ENCODE measurements at regions not wholly inside any gene's neighbourhood (a gene's known extent, or its start where the extent isn't known, plus 50 kb on each side); places are given as distances from the start of the nearest gene placed in this dataset.

GRCh38 chr6:147849401-147850330, 341.2 kb downstream of the SAMD5 start:
- H3K27ac Mint-ChIP-seq = peak overlapping the region; percentile 10
- no peaks in the 10 kb centered on the region for H3K36me3 Mint-ChIP-seq (ENCODE audit: low read depth)
- H3K27me3 Mint-ChIP-seq (ENCODE audit: insufficient read depth) = no peaks in the 10 kb centered on the region
- Histone ChIP-seq H3K36me3 (ENCODE audit: control insufficient read depth, insufficient read depth, low read length) (no peaks in the 10 kb centered on the region), H3K4me1 (ENCODE audit: control insufficient read depth, insufficient read depth, low read length) (no peaks in the 10 kb centered on the region), H3K9ac (ENCODE audit: extremely low read depth, low read length, poor library complexity, severe bottlenecking) (no peak overlapping the region), H3K4me3 (ENCODE audit: low read length) (no peak overlapping the region), H3K27me3 (ENCODE audit: control insufficient read depth, insufficient read depth, low read length, poor library complexity, severe bottlenecking) (no peaks in the 10 kb centered on the region), H3K9me3 (ENCODE audit: control insufficient read depth, low read length) (no peaks in the 10 kb centered on the region), H3K27ac (ENCODE audit: low read depth, low read length) (no peak overlapping the region)
- no peak for TF ChIP-seq CTCF (conservative IDR thresholded peaks at IDR 0.05)
- WGBS, 2 experiments (ENCODE audit: insufficient coverage in 1 of 2, insufficient read length in 1 of 2) = 89 to 93% methylated on average over 7 to 10 of the region's 10 CpGs
- no peaks in the 10 kb centered on the region for H3K9me3 Mint-ChIP-seq
- H3K4me1 Mint-ChIP-seq = no peaks in the 10 kb centered on the region
- no peak for DNase-seq
- no peak overlapping the region for H3K4me3 Mint-ChIP-seq

GRCh38 chr6:147852772-147853171, 344.3 kb downstream of the SAMD5 start:
- Mint-ChIP-seq H3K9me3 (no peaks in the 10 kb centered on the region), H3K4me3 (no peak overlapping the region), H3K4me1 (no peaks in the 10 kb centered on the region), H3K27ac (no peak overlapping the region), H3K27me3 (ENCODE audit: insufficient read depth) (no peaks in the 10 kb centered on the region), H3K36me3 (ENCODE audit: low read depth) (no peaks in the 10 kb centered on the region)
- H3K9me3 ChIP-seq (ENCODE audit: control insufficient read depth, low read length) = no peaks in the 10 kb centered on the region
- DNase-seq = no peak
- no peaks in the 10 kb centered on the region for H3K4me1 ChIP-seq (ENCODE audit: control insufficient read depth, insufficient read depth, low read length)
- TF ChIP-seq CTCF (conservative IDR thresholded peaks at IDR 0.05) = no peak
- H3K4me3 ChIP-seq (ENCODE audit: low read length) = no peak overlapping the region
- H3K27ac ChIP-seq (ENCODE audit: low read depth, low read length) = no peak overlapping the region
- WGBS, 2 experiments (ENCODE audit: insufficient coverage in 1 of 2, insufficient read length in 1 of 2) = 94 to 100% methylated on average over 2 of the region's 2 CpGs
- H3K36me3 ChIP-seq (ENCODE audit: control insufficient read depth, insufficient read depth, low read length) = no peaks in the 10 kb centered on the region
- no peaks in the 10 kb centered on the region for H3K27me3 ChIP-seq (ENCODE audit: control insufficient read depth, insufficient read depth, low read length, poor library complexity, severe bottlenecking)
- H3K9ac ChIP-seq (ENCODE audit: extremely low read depth, low read length, poor library complexity, severe bottlenecking) = no peak overlapping the region

GRCh38 chr6:147853574-147853973, 345.1 kb downstream of the SAMD5 start:
- 95% methylated on average over 1 of the region's 3 CpGs; no CpG with 5 or more reads in 1 of the 2 experiments for WGBS, 2 experiments (ENCODE audit: insufficient coverage in 1 of 2, insufficient read length in 1 of 2)

More at GRCh38 chr6:147853574-147853973, 345.1 kb downstream of the SAMD5 start:
- H3K4me1 Mint-ChIP-seq = no peaks in the 10 kb centered on the region
- Histone ChIP-seq H3K9me3 (ENCODE audit: control insufficient read depth, low read length) (no peaks in the 10 kb centered on the region), H3K4me1 (ENCODE audit: control insufficient read depth, insufficient read depth, low read length) (no peaks in the 10 kb centered on the region), H3K27ac (ENCODE audit: low read depth, low read length) (no peak overlapping the region), H3K4me3 (ENCODE audit: low read length) (no peak overlapping the region), H3K9ac (ENCODE audit: extremely low read depth, low read length, poor library complexity, severe bottlenecking) (no peak overlapping the region), H3K36me3 (ENCODE audit: control insufficient read depth, insufficient read depth, low read length) (no peaks in the 10 kb centered on the region), H3K27me3 (ENCODE audit: control insufficient read depth, insufficient read depth, low read length, poor library complexity, severe bottlenecking) (no peaks in the 10 kb centered on the region)
- H3K4me3 Mint-ChIP-seq = no peak overlapping the region
- DNase-seq = no peak
- H3K27me3 Mint-ChIP-seq (ENCODE audit: insufficient read depth) = no peaks in the 10 kb centered on the region
- no peak overlapping the region for H3K27ac Mint-ChIP-seq
- TF ChIP-seq CTCF (conservative IDR thresholded peaks at IDR 0.05) = no peak
- H3K36me3 Mint-ChIP-seq (ENCODE audit: low read depth) = no peaks in the 10 kb centered on the region
- H3K9me3 Mint-ChIP-seq = no peaks in the 10 kb centered on the region

Measured in endodermal cell (in vitro differentiated cells).